ENCODE measurements at regions not wholly inside any gene's neighbourhood (a gene's known extent, or its start where the extent isn't known, plus 50 kb on each side); places are given as distances from the start of the nearest gene placed in this dataset.

DNA sequence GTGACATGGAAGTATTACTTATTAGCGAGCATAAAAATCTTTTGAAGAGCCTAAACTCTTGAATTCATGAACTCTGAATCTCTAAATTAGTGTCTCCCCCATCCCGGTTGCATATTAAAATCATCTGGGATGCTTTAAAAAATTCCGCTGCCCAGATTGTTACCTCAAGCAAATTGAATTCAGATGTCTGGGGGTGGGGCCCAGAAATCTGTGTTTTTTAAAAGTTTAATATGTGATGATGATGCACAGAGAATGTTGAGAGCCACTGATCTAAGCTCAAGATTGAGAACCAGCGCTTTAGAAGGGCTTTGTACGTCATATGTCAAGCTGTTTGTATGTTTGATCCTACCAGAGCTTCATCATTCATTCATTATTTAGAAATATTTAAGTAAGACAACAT lies 446.8 kb downstream of the NUF2 start:
- no peak for DNase-seq (ENCODE audit: low read depth, low spot score)
- CTCF ChIA-PET, result no interaction called here
- no peak overlapping the region for H3K4me2 ChIP-seq (ENCODE audit: low read length)
- no peaks in the 10 kb centered on the region for H3K9me3 ChIP-seq (ENCODE audit: control insufficient read depth in 1 of 2, insufficient read depth in 1 of 2, low read depth in 1 of 2, low read length in 2 of 2)
- no peaks in the 10 kb centered on the region for H3K9me2 ChIP-seq (ENCODE audit: insufficient read depth)
- no peaks in the 10 kb centered on the region for H3K4me1 ChIP-seq (ENCODE audit: control insufficient read depth in 1 of 2, insufficient read depth in 2 of 2, low read length in 2 of 2)
- H2AFZ ChIP-seq (ENCODE audit: low read depth, low read length, poor library complexity, severe bottlenecking), result no peak overlapping the region
- no peak for ATAC-seq
- TF ChIP-seq SIN3A (IDR thresholded peaks at IDR 0.05; ENCODE audit: low read depth) (no peak), CBX3 (IDR thresholded peaks at IDR 0.05; ENCODE audit: low read depth) (no peak), ELF1 (IDR thresholded peaks at IDR 0.05; ENCODE audit: borderline replicate concordance, low read depth) (no peak), ZFX (IDR thresholded peaks at IDR 0.05) (no peak), POLR2AphosphoS5 (IDR thresholded peaks at IDR 0.05; ENCODE audit: low read depth, low read length) (no peak), YY1 (IDR thresholded peaks at IDR 0.05; ENCODE audit: extremely low read depth, insufficient replicate concordance, low read depth, low read length) (no peak), SRF (IDR thresholded peaks at IDR 0.05; ENCODE audit: low read depth) (no peak), JUND (IDR thresholded peaks at IDR 0.05) (no peak)
- TF ChIP-seq, protein P1, sequence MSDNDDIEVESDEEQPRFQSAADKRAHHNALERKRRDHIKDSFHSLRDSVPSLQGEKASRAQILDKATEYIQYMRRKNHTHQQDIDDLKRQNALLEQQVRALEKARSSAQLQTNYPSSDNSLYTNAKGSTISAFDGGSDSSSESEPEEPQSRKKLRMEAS (IDR thresholded peaks at IDR 0.05), result no peak
- TF ChIP-seq, protein P2, sequence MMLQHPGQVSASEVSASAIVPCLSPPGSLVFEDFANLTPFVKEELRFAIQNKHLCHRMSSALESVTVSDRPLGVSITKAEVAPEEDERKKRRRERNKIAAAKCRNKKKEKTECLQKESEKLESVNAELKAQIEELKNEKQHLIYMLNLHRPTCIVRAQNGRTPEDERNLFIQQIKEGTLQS (IDR thresholded peaks at IDR 0.05), result no peak
- TF ChIP-seq, protein P3, sequence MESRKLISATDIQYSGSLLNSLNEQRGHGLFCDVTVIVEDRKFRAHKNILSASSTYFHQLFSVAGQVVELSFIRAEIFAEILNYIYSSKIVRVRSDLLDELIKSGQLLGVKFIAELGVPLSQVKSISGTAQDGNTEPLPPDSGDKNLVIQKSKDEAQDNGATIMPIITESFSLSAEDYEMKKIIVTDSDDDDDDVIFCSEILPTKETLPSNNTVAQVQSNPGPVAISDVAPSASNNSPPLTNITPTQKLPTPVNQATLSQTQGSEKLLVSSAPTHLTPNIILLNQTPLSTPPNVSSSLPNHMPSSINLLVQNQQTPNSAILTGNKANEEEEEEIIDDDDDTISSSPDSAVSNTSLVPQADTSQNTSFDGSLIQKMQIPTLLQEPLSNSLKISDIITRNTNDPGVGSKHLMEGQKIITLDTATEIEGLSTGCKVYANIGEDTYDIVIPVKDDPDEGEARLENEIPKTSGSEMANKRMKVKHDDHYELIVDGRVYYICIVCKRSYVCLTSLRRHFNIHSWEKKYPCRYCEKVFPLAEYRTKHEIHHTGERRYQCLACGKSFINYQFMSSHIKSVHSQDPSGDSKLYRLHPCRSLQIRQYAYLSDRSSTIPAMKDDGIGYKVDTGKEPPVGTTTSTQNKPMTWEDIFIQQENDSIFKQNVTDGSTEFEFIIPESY (IDR thresholded peaks at IDR 0.05; ENCODE audit: extremely low read depth, insufficient replicate concordance, low read length), result no peak
- H3K9ac ChIP-seq (ENCODE audit: low read length), result no peak overlapping the region
- no peak overlapping the region for H3K4me3 ChIP-seq (replicated peaks in 1 of 2; ENCODE audit: low read depth in 1 of 2, low read length in 2 of 2)
- H4K20me1 ChIP-seq (ENCODE audit: insufficient read depth), result no peaks in the 10 kb centered on the region
- no peaks in the 10 kb centered on the region for H3K27me3 ChIP-seq (ENCODE audit: insufficient read depth, low read length)
- H3K79me2 ChIP-seq (ENCODE audit: insufficient read depth, low read length), result no peaks in the 10 kb centered on the region
- intact Hi-C loops (cut with micrococcal nuclease), result no loop called here
- BruUV-seq (replicated peaks), result no TSS peak
- RAD21 ChIA-PET (ENCODE audit: low non-redundant PET in 1 of 2, low total read pairs in 2 of 2, uncharacterized antibody in 2 of 2, unreplicated experiment in 2 of 2), result no interaction called here
- H3K36me3 ChIP-seq (ENCODE audit: control insufficient read depth in 1 of 2, insufficient read depth in 2 of 2, low read length in 2 of 2), result no peaks in the 10 kb centered on the region
- POLR2A ChIA-PET, result no interaction called here
- no peak overlapping the region for H3K27ac ChIP-seq (ENCODE audit: low read depth, low read length)

Measured in HCT116 (cell line).